ENCODE measurements at regions not wholly inside any gene's neighbourhood (a gene's known extent, or its start where the extent isn't known, plus 50 kb on each side); places are given as distances from the start of the nearest gene placed in this dataset.

DNA sequence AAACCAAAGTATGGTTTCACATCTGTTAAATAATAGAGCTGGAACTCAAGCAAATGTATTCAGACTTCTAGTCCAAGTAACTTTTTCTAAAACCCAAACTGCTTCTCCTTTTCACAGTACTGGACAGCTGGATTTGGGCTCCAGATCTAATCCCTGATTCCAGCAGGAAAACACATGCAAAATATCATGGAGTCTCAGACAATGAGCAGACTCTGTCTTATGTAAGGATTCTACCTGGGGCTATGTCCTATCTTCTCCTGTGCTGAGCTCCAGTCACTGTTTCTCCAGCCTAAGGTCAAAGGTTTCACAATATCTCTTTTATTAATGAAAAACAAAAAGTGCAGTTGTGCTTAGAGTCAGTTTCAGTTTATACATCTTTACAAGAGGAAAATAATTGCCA lies 83.2 kb upstream of the EED start:
- TF ChIP-seq, protein P1, sequence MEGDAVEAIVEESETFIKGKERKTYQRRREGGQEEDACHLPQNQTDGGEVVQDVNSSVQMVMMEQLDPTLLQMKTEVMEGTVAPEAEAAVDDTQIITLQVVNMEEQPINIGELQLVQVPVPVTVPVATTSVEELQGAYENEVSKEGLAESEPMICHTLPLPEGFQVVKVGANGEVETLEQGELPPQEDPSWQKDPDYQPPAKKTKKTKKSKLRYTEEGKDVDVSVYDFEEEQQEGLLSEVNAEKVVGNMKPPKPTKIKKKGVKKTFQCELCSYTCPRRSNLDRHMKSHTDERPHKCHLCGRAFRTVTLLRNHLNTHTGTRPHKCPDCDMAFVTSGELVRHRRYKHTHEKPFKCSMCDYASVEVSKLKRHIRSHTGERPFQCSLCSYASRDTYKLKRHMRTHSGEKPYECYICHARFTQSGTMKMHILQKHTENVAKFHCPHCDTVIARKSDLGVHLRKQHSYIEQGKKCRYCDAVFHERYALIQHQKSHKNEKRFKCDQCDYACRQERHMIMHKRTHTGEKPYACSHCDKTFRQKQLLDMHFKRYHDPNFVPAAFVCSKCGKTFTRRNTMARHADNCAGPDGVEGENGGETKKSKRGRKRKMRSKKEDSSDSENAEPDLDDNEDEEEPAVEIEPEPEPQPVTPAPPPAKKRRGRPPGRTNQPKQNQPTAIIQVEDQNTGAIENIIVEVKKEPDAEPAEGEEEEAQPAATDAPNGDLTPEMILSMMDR (IDR thresholded peaks at IDR 0.05) = no peak
- TF ChIP-seq EZH2 (IDR thresholded peaks at IDR 0.05) (no peak), EZH2phosphoT487 (IDR thresholded peaks at IDR 0.05) (no peak)

All from neural progenitor cell (in vitro differentiated cells).